Neural crest cell (in vitro differentiated cells): ENCODE measurements at regions not wholly inside any gene's neighbourhood (a gene's known extent, or its start where the extent isn't known, plus 50 kb on each side); places are given as distances from the start of the nearest gene placed in this dataset.

Experiments used
- DNase-seq: peaks from one replicate; pipeline ENCODE4 v3.0.0; 2021; ENCODE audit warnings: low read depth, mixed read lengths, low spot score
- H3K27ac Mint-ChIP-seq: one replicate; pipeline ENCODE4 v1.8.0; 2021; ENCODE audit warnings: mild to moderate bottlenecking, mixed read lengths; ENCODE audit not compliant: unreplicated experiment
- H3K27me3 Mint-ChIP-seq: 2 replicates; pipeline ENCODE4 v1.8.0; 2021; ENCODE audit warnings: low read depth, mild to moderate bottlenecking, mixed read lengths
- H3K36me3 Mint-ChIP-seq: 2 replicates; pipeline ENCODE4 v1.8.0; 2021; ENCODE audit warnings: low read depth, mild to moderate bottlenecking, mixed read lengths
- H3K4me1 Mint-ChIP-seq: 2 replicates; pipeline ENCODE4 v1.8.0; 2021; ENCODE audit warnings: mixed read lengths
- H3K4me3 Mint-ChIP-seq: one replicate; pipeline ENCODE4 v1.8.0; 2021; ENCODE audit warnings: mild to moderate bottlenecking, mixed read lengths
- H3K9me3 Mint-ChIP-seq: 2 replicates; pipeline ENCODE4 v1.8.0; 2021; ENCODE audit warnings: mixed read lengths
- TF ChIP-seq, protein P1 (sequence below): fragments of 200-600 bp; sonication (generic); conservative IDR thresholded peaks from 2 replicates; pipeline ENCODE4 v1.5.0; 2021; ENCODE audit warnings: antibody characterized with exemption, mild to moderate bottlenecking

GRCh38 chr14:65255029-65255545 lies 152.8 kb upstream of the MAX start:
- no peaks in the 10 kb centered on the region for H3K27me3 Mint-ChIP-seq
- DNase-seq = no peak
- no peaks in the 10 kb centered on the region for H3K36me3 Mint-ChIP-seq
- peak overlapping the region; percentile 5 for H3K27ac Mint-ChIP-seq
- H3K4me1 Mint-ChIP-seq = peaks cover 12% of the 10 kb centered on the region
- H3K9me3 Mint-ChIP-seq = peaks cover 3% of the 10 kb centered on the region
- TF ChIP-seq, protein P1, sequence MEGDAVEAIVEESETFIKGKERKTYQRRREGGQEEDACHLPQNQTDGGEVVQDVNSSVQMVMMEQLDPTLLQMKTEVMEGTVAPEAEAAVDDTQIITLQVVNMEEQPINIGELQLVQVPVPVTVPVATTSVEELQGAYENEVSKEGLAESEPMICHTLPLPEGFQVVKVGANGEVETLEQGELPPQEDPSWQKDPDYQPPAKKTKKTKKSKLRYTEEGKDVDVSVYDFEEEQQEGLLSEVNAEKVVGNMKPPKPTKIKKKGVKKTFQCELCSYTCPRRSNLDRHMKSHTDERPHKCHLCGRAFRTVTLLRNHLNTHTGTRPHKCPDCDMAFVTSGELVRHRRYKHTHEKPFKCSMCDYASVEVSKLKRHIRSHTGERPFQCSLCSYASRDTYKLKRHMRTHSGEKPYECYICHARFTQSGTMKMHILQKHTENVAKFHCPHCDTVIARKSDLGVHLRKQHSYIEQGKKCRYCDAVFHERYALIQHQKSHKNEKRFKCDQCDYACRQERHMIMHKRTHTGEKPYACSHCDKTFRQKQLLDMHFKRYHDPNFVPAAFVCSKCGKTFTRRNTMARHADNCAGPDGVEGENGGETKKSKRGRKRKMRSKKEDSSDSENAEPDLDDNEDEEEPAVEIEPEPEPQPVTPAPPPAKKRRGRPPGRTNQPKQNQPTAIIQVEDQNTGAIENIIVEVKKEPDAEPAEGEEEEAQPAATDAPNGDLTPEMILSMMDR = no peak
- H3K4me3 Mint-ChIP-seq = no peak overlapping the region

DNA sequence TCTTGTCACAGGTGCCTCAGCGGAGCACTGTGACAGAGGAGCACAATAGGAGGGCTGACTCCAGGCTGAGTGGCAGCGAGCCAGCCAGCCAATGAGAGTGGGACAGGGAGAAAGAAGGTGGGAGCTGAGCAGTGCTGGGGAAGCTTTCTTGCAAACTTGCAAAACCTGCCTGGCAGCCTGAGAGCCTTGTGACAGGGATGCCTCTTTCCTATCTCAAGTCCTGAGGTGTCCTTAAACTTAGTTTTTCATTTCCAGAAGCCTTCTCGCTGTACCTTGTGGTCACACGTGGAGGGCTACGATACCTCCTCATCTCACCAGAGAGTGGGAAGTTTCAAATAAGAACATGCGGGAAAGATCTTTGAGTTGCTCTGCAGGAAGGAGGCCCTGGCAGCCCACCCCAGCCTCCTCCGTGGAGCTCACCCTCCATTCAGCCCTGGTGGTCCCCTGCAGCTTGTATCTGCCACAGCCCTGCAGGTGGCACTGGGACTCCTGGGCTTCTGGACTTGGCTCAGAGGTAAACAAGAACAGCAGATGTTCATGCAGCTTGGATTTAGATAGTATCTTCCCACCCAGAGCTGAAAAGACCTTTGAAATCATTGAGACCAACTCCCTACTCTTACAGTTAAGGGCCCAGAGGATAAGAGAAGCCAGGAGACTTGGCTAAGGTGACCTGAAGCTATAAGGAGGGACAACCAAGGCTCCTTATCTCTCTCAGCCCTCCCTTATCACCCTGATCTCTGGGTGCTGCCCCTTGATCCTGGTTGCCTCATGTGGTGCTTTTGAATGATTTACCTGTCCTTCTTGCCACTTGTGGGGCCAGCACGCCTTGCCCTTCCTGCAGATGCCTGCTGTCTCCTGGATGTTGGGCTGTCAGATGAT lies 153.5 kb upstream of the MAX start:
- TF ChIP-seq, protein P1 = no peak
- DNase-seq = no peak
- Mint-ChIP-seq H3K4me3 (no peak overlapping the region), H3K27ac (peak overlapping the region; percentile 5), H3K36me3 (no peaks in the 10 kb centered on the region), H3K9me3 (peaks cover 3% of the 10 kb centered on the region), H3K27me3 (no peaks in the 10 kb centered on the region), H3K4me1 (peaks cover 12% of the 10 kb centered on the region)

- no peak for DNase-seq
- Mint-ChIP-seq H3K9me3 (peaks cover 3% of the 10 kb centered on the region), H3K27ac (no peak overlapping the region), H3K36me3 (no peaks in the 10 kb centered on the region), H3K27me3 (no peaks in the 10 kb centered on the region), H3K4me1 (peaks cover 12% of the 10 kb centered on the region), H3K4me3 (no peak overlapping the region)
- TF ChIP-seq, protein P1 = no peak
Measured at GRCh38 chr14:65256714-65257113, 154.4 kb upstream of the MAX start.

- Mint-ChIP-seq H3K9me3 (peaks cover 3% of the 10 kb centered on the region), H3K27me3 (no peaks in the 10 kb centered on the region), H3K36me3 (no peaks in the 10 kb centered on the region), H3K4me3 (no peak overlapping the region), H3K27ac (peak overlapping the region; percentile 3), H3K4me1 (peaks cover 12% of the 10 kb centered on the region)
- DNase-seq = no peak
- TF ChIP-seq, protein P1 = no peak
Measured at GRCh38 chr14:65257425-65257824, 155.1 kb upstream of the FUT8 start.

GRCh38 chr14:65258391-65258790 lies 154.1 kb upstream of the FUT8 start:
- DNase-seq = no peak
- H3K27me3 Mint-ChIP-seq = no peaks in the 10 kb centered on the region
- peaks cover 12% of the 10 kb centered on the region for H3K4me1 Mint-ChIP-seq
- no peaks in the 10 kb centered on the region for H3K36me3 Mint-ChIP-seq
- TF ChIP-seq, protein P1 = no peak
- peaks cover 3% of the 10 kb centered on the region for H3K9me3 Mint-ChIP-seq
- no peak overlapping the region for H3K27ac Mint-ChIP-seq
- no peak overlapping the region for H3K4me3 Mint-ChIP-seq
